Naive thymus-derived CD4-positive, alpha-beta T cell (primary cell): ENCODE measurements at regions not wholly inside any gene's neighbourhood (a gene's known extent, or its start where the extent isn't known, plus 50 kb on each side); places are given as distances from the start of the nearest gene placed in this dataset.

ENCODE experiments used
- ATAC-seq: fragments of 150-1000 bp; cut with Tn5 transposase; 2 replicates; pipeline ENCODE4 v1.10.0; 2021; ENCODE audit warnings: mild to moderate bottlenecking, moderate library complexity
- CTCF ChIA-PET: fragments of 350-600 bp; sonication (Branson Sonifier 250); formaldehyde crosslinking; loops from one replicate; lab custom pipeline; 2021; ENCODE audit warnings: antibody characterized with exemption; lab: Charles Lee
- POLR2A ChIA-PET: fragments of 350-600 bp; sonication (Branson Sonifier 250); formaldehyde crosslinking; loops from one replicate; lab custom pipeline; 2021; ENCODE audit warnings: antibody characterized with exemption, inconsistent platforms; lab: Charles Lee
- DNase-seq, 9 donors: peaks; one replicate each; pipeline versions ENCODE4 v3.0.0 to v3.0.0-alpha.2; 2020 to 2022; ENCODE audit warnings: mixed read lengths in 1 of 9
- H3K27ac ChIP-seq: one replicate; pipeline ENCODE4 v1.7.0; 2013; ENCODE audit warnings: mild to moderate bottlenecking, low read depth, low read length, moderate library complexity
- H3K27me3 ChIP-seq, 2 donors: one replicate each; pipeline ENCODE4 v1.7.0; 2013; ENCODE audit warnings: low read length in 2 of 2, mild to moderate bottlenecking in 2 of 2, moderate library complexity in 2 of 2; ENCODE audit not compliant: control insufficient read depth in 2 of 2, insufficient read depth in 2 of 2
- H3K36me3 ChIP-seq, 3 experiments: 1 replicate in 2 of 3; 2 replicates in 1 of 3; pipeline ENCODE4 v1.7.0; 2013; ENCODE audit warnings: low read length in 3 of 3, mild to moderate bottlenecking in 3 of 3, moderate library complexity in 1 of 3; ENCODE audit not compliant: insufficient read depth in 3 of 3, control insufficient read depth in 2 of 3
- H3K4me1 ChIP-seq, 2 donors: one replicate each; pipeline ENCODE4 v1.7.0; 2013; ENCODE audit warnings: low read length in 2 of 2, mild to moderate bottlenecking in 2 of 2, moderate library complexity in 1 of 2; ENCODE audit not compliant: control insufficient read depth in 2 of 2, insufficient read depth in 2 of 2
- H3K4me3 ChIP-seq: 2 replicates; pipeline ENCODE4 v1.7.0; 2013; ENCODE audit warnings: mild to moderate bottlenecking, low read length
- H3K9me3 ChIP-seq, 3 experiments: 1 replicate in 2 of 3; 2 replicates in 1 of 3; pipeline ENCODE4 v1.7.0; 2013; ENCODE audit warnings: low read length in 3 of 3; ENCODE audit not compliant: control insufficient read depth in 2 of 3
- H3K27ac Mint-ChIP-seq, 9 donors: one replicate each; pipeline ENCODE4 v1.8.0; 2020 to 2022; ENCODE audit warnings: mixed read lengths in 9 of 9, mild to moderate bottlenecking in 8 of 9, moderate library complexity in 5 of 9, inconsistent platforms in 2 of 9
- H3K27me3 Mint-ChIP-seq, 5 donors: one replicate each; pipeline ENCODE4 v1.8.0; 2021 to 2022; ENCODE audit warnings: mixed read lengths in 5 of 5, mild to moderate bottlenecking in 1 of 5
- H3K36me3 Mint-ChIP-seq, 5 donors: one replicate each; pipeline ENCODE4 v1.8.0; 2020 to 2022; ENCODE audit warnings: mixed read lengths in 5 of 5, mild to moderate bottlenecking in 3 of 5, inconsistent platforms in 1 of 5
- H3K4me1 Mint-ChIP-seq, 7 donors: one replicate each; pipeline ENCODE4 v1.8.0; 2020 to 2022; ENCODE audit warnings: mixed read lengths in 7 of 7, mild to moderate bottlenecking in 3 of 7, inconsistent platforms in 1 of 7
- H3K4me3 Mint-ChIP-seq, 10 donors: one replicate each; pipeline ENCODE4 v1.8.0; 2020 to 2022; ENCODE audit warnings: mild to moderate bottlenecking in 10 of 10, mixed read lengths in 10 of 10, moderate library complexity in 6 of 10, inconsistent platforms in 2 of 10
- H3K9me3 Mint-ChIP-seq, 11 donors: one replicate each; pipeline ENCODE4 v1.8.0; 2020 to 2022; ENCODE audit warnings: mixed read lengths in 11 of 11, mild to moderate bottlenecking in 4 of 11, inconsistent platforms in 1 of 11, moderate library complexity in 1 of 11
- intact Hi-C, 2 donors: fragments of 100-400 bp; cut with micrococcal nuclease; formaldehyde crosslinking; loops; one replicate each; pipeline ENCODE4 v1.15.1; 2023

DNA sequence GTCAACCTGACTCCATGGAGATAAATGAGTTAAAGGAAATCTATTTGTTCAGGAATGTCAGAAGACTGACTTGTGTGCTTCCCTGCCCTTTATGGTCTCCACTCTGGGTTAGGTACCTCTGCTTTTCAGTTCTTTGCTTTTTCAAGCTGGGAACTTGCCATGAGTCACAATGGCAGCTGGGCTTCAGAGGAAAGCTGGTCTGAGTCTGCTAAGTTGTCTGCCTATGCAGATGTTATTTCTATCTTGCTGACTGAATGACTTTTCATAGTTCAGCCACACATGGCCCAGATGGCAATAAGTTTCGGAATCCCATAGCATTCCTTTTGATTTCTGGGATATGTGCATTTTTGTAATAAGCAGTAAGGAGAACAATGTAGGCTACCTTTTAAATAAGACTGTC lies 337.9 kb upstream of the FGF13 start:
- Histone ChIP-seq H3K36me3 (no peaks in the 10 kb centered on the region), H3K4me3 (no peak overlapping the region), H3K27me3 (no peaks in the 10 kb centered on the region), H3K27ac (no peak overlapping the region), H3K9me3 (no peaks in the 10 kb centered on the region), H3K4me1 (no peaks in the 10 kb centered on the region)
- Mint-ChIP-seq H3K36me3 (no peaks in the 10 kb centered on the region), H3K27me3 (no peaks in the 10 kb centered on the region), H3K4me1 (no peaks in the 10 kb centered on the region), H3K4me3 (no peak overlapping the region), H3K27ac (no peak overlapping the region), H3K9me3 (peaks cover 0 to 8% (median under 1%) of the 10 kb centered on the region in 11 donors)
- DNase-seq: no peak
- POLR2A ChIA-PET: no interaction called here
- no peak for ATAC-seq
- intact Hi-C loops: no loop called here
- CTCF ChIA-PET: no interaction called here

DNA sequence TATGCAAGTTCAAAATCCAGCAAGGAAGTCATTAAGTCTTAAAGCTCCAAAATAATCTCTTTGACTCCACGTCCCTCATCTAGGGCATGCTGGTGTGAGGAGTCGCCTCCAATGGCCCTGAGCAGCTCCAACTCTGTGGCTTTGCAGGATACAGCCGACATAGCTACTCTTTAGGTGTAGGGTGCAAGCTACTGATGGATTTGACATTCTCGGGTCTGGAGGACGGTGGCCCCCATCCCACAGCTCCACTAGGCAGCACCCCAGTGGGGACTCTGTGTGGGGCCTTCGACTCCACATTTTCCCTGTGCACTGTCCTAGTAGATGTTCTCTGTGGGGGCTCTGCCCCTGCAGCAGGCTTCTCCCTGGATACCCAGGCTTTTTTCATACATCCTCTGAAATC lies 333.2 kb upstream of the FGF13 start:
- H3K4me3 ChIP-seq: no peak overlapping the region
- H3K4me1 ChIP-seq: no peaks in the 10 kb centered on the region
- H3K27ac ChIP-seq: no peak overlapping the region
- ATAC-seq (no peak), DNase-seq (no peak)
- H3K36me3 Mint-ChIP-seq: no peaks in the 10 kb centered on the region
- H3K27me3 Mint-ChIP-seq: peaks cover 0 to 4% (median 0%) of the 10 kb centered on the region in 5 donors
- H3K27me3 ChIP-seq: no peaks in the 10 kb centered on the region
- no peak overlapping the region for H3K27ac Mint-ChIP-seq
- no peaks in the 10 kb centered on the region for H3K4me1 Mint-ChIP-seq
- no peaks in the 10 kb centered on the region for H3K36me3 ChIP-seq
- no peak overlapping the region for H3K4me3 Mint-ChIP-seq
- intact Hi-C loops: no loop called here
- POLR2A ChIA-PET: no interaction called here
- H3K9me3 ChIP-seq: no peaks in the 10 kb centered on the region
- peaks cover 0 to 7% (median 3%) of the 10 kb centered on the region in 11 donors for H3K9me3 Mint-ChIP-seq
- CTCF ChIA-PET: no interaction called here

DNA sequence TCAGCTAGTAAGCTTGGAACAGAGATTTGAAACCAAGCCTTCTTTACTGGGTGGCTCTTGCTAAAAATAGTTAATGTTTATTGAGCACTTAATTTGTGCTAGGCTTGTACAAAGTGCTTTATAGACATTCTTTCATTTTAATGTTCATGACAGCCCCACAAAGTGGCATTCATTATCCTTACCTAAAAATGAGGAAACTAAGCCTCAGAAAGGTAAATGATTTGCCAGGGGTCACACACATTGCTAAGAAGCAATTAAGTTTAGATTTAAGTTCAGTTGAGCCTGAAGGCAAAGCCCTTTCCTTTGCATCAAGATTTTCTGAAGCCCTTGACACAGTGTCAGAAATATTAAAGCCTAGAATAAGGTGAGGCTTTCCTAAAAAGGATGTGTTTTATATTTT lies 327.5 kb upstream of the FGF13 start:
- H3K4me3 Mint-ChIP-seq: no peak overlapping the region
- ChIA-PET POLR2A (no interaction called here), CTCF (no interaction called here)
- H3K9me3 Mint-ChIP-seq: peaks cover 0 to 13% (median 2%) of the 10 kb centered on the region in 11 donors
- no peaks in the 10 kb centered on the region for H3K36me3 Mint-ChIP-seq
- DNase-seq (no peak), ATAC-seq (no peak)
- peaks cover 0 to 4% (median 0%) of the 10 kb centered on the region in 5 donors for H3K27me3 Mint-ChIP-seq
- no peaks in the 10 kb centered on the region for H3K4me1 ChIP-seq
- H3K4me3 ChIP-seq: no peak overlapping the region
- H3K36me3 ChIP-seq: no peaks in the 10 kb centered on the region
- no peaks in the 10 kb centered on the region for H3K4me1 Mint-ChIP-seq
- no peak overlapping the region for H3K27ac Mint-ChIP-seq
- H3K9me3 ChIP-seq: no peaks in the 10 kb centered on the region
- no peaks in the 10 kb centered on the region for H3K27me3 ChIP-seq
- intact Hi-C loops: no loop called here
- H3K27ac ChIP-seq: no peak overlapping the region

GRCh38 chrX:139026811-139027210 lies 315.3 kb upstream of the FGF13 start:
- Mint-ChIP-seq H3K27me3 (peaks cover 0 to 4% (median 0%) of the 10 kb centered on the region in 5 donors), H3K4me3 (no peak overlapping the region), H3K27ac (no peak overlapping the region), H3K36me3 (no peaks in the 10 kb centered on the region), H3K4me1 (no peaks in the 10 kb centered on the region), H3K9me3 (peaks cover 0 to 4% (median 0%) of the 10 kb centered on the region in 11 donors)
- intact Hi-C loops: no loop called here
- DNase-seq: no peak
- Histone ChIP-seq H3K27ac (no peak overlapping the region), H3K4me1 (no peaks in the 10 kb centered on the region), H3K9me3 (no peaks in the 10 kb centered on the region), H3K36me3 (no peaks in the 10 kb centered on the region), H3K27me3 (no peaks in the 10 kb centered on the region), H3K4me3 (no peak overlapping the region)
- ChIA-PET CTCF (no interaction called here), POLR2A (no interaction called here)
- ATAC-seq: no peak

DNA sequence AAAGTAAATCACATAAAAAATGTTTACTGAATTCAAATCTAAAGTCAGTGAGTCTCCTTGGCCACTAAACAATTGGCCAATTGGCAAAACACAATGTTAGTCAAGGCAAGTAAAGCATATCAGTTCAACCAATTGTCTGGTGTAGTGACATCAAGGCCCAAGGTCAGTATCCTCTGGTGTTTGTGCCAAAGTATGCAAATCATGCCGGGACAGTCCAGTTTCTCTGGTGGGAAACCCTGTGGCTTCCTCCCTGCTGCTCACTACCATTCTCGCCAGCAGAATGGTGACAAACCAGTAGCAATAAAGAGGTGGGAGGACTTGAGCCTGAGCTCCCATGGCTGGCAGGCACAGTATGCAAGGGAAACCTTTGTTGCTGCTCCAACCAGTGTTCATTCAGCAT lies 314.9 kb upstream of the FGF13 start:
- Histone ChIP-seq H3K27ac (no peak overlapping the region), H3K36me3 (no peaks in the 10 kb centered on the region), H3K27me3 (no peaks in the 10 kb centered on the region), H3K4me3 (no peak overlapping the region), H3K4me1 (no peaks in the 10 kb centered on the region), H3K9me3 (no peaks in the 10 kb centered on the region)
- Mint-ChIP-seq H3K27ac (no peak overlapping the region), H3K4me3 (no peak overlapping the region), H3K36me3 (no peaks in the 10 kb centered on the region), H3K27me3 (peaks cover 0 to 4% (median 0%) of the 10 kb centered on the region in 5 donors), H3K9me3 (peaks cover 0 to 4% (median 0%) of the 10 kb centered on the region in 11 donors), H3K4me1 (no peaks in the 10 kb centered on the region)
- ChIA-PET CTCF (no interaction called here), POLR2A (no interaction called here)
- ATAC-seq: no peak
- intact Hi-C loops: no loop called here
- no peak for DNase-seq

DNA sequence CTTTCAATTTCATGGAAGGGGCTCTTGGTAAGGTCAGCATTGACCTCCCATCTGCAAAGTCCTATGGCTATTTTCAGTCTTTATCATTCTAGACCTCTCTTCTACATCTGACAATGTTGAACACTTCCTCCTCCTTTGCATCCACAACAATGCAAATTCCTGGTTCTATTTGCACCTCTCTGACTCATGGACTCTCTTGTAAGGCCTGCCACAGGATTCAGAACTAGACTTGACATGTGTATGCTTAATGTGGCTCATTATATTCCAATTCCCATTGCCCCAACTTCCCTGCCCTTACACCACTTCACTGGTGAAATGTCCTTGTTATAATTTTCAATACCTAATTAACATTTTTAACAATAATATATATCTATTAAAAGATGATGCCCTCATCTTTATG lies 314.3 kb upstream of the FGF13 start:
- intact Hi-C loops: no loop called here
- Histone ChIP-seq H3K27ac (no peak overlapping the region), H3K36me3 (no peaks in the 10 kb centered on the region), H3K4me1 (no peaks in the 10 kb centered on the region), H3K4me3 (no peak overlapping the region), H3K9me3 (no peaks in the 10 kb centered on the region), H3K27me3 (no peaks in the 10 kb centered on the region)
- Mint-ChIP-seq H3K9me3 (peaks cover 0 to 4% (median 0%) of the 10 kb centered on the region in 11 donors), H3K27me3 (peaks cover 0 to 4% (median 0%) of the 10 kb centered on the region in 5 donors), H3K27ac (no peak overlapping the region), H3K4me1 (no peaks in the 10 kb centered on the region), H3K4me3 (no peak overlapping the region), H3K36me3 (no peaks in the 10 kb centered on the region)
- ATAC-seq (no peak), DNase-seq (no peak)
- ChIA-PET POLR2A (no interaction called here), CTCF (no interaction called here)

GRCh38 chrX:139023531-139023930 lies 312.0 kb upstream of the FGF13 start:
- Histone ChIP-seq H3K36me3 (no peaks in the 10 kb centered on the region), H3K9me3 (no peaks in the 10 kb centered on the region), H3K4me3 (no peak overlapping the region), H3K27me3 (no peaks in the 10 kb centered on the region), H3K27ac (no peak overlapping the region), H3K4me1 (no peaks in the 10 kb centered on the region)
- peaks cover 0 to 4% (median 0%) of the 10 kb centered on the region in 5 donors for H3K27me3 Mint-ChIP-seq
- intact Hi-C loops: no loop called here
- H3K36me3 Mint-ChIP-seq: no peaks in the 10 kb centered on the region
- peaks cover 0 to 2% (median 0%) of the 10 kb centered on the region in 7 donors for H3K4me1 Mint-ChIP-seq
- no peak overlapping the region for H3K4me3 Mint-ChIP-seq
- no peak overlapping the region for H3K27ac Mint-ChIP-seq
- CTCF ChIA-PET: no interaction called here
- POLR2A ChIA-PET: no interaction called here
- DNase-seq (no peak), ATAC-seq (no peak)
- peaks cover 0 to 4% (median 0%) of the 10 kb centered on the region in 11 donors for H3K9me3 Mint-ChIP-seq
